Keratinocyte (primary cell): ENCODE measurements at regions not wholly inside any gene's neighbourhood (a gene's known extent, or its start where the extent isn't known, plus 50 kb on each side); places are given as distances from the start of the nearest gene placed in this dataset.

Experiments
- DNase-seq: peaks from one replicate; pipeline ENCODE4 v3.0.0-alpha.2; 2011; ENCODE audit warnings: low read depth, missing footprints, low spot score
- FAIRE-seq: peaks from 2 replicates; lab custom pipeline; 2011; peaks lifted over from hg19 to GRCh38; lab: Jason Lieb, UNC
- H2AFZ ChIP-seq: 2 replicates; pipeline ENCODE4 v1.6.0; 2012; ENCODE audit warnings: low read length, control low read depth, inconsistent platforms; ENCODE audit not compliant: control insufficient read depth
- H3K27ac ChIP-seq: 2 replicates; pipeline ENCODE4 v1.5.1; 2011; ENCODE audit warnings: low read length; ENCODE audit not compliant: control insufficient read depth, insufficient read depth
- H3K27me3 ChIP-seq: 3 replicates; pipeline ENCODE4 v1.6.0; 2011; ENCODE audit warnings: low read length; ENCODE audit not compliant: control insufficient read depth, insufficient read depth; ENCODE audit errors: extremely low read depth
- H3K36me3 ChIP-seq, 2 experiments: 2 replicates in 1 of 2; 3 replicates in 1 of 2; pipeline ENCODE4 v1.5.1; 2011; ENCODE audit warnings: low read length in 2 of 2, mild to moderate bottlenecking in 1 of 2; ENCODE audit not compliant: control insufficient read depth in 2 of 2, insufficient read depth in 2 of 2; ENCODE audit errors: extremely low read depth in 1 of 2
- H3K4me1 ChIP-seq: 3 replicates; pipeline ENCODE4 v1.5.1; 2011; ENCODE audit warnings: low read length; ENCODE audit not compliant: control insufficient read depth, insufficient read depth; ENCODE audit errors: extremely low read depth
- H3K4me2 ChIP-seq: 3 replicates; pipeline ENCODE4 v1.6.0; 2011; ENCODE audit warnings: low read depth, low read length; ENCODE audit not compliant: control insufficient read depth, insufficient read depth; ENCODE audit errors: extremely low read depth
- H3K4me3 ChIP-seq, 3 experiments: fragments of 200-600 bp in 1 of 3; sonication (generic) in 1 of 3; 2 replicates in 2 of 3; 3 replicates in 1 of 3; pipeline ENCODE4 v1.5.1; 2011 to 2016; ENCODE audit warnings: low read length in 3 of 3, mild to moderate bottlenecking in 3 of 3, control low read depth in 2 of 3, inconsistent platforms in 1 of 3, low read depth in 1 of 3, mixed read lengths in 1 of 3, mixed run types in 1 of 3, moderate library complexity in 1 of 3; ENCODE audit not compliant: control insufficient read depth in 2 of 3, insufficient read depth in 2 of 3; ENCODE audit errors: extremely low read depth in 1 of 3
- H3K79me2 ChIP-seq: 2 replicates; pipeline ENCODE4 v1.6.0; 2012; ENCODE audit warnings: low read length; ENCODE audit not compliant: control insufficient read depth, insufficient read depth
- H3K9ac ChIP-seq: 3 replicates; pipeline ENCODE4 v1.6.0; 2011; ENCODE audit warnings: low read length; ENCODE audit not compliant: control insufficient read depth, insufficient read depth; ENCODE audit errors: extremely low read depth
- H3K9me1 ChIP-seq: 3 replicates; pipeline ENCODE4 v1.6.0; 2011; ENCODE audit warnings: low read length; ENCODE audit not compliant: control insufficient read depth, insufficient read depth; ENCODE audit errors: extremely low read depth
- H3K9me3 ChIP-seq: 2 replicates; pipeline ENCODE4 v1.5.1; 2012; ENCODE audit warnings: low read depth, low read length; ENCODE audit not compliant: control insufficient read depth
- H4K20me1 ChIP-seq: 3 replicates; pipeline ENCODE4 v1.6.0; 2011; ENCODE audit warnings: low read length; ENCODE audit not compliant: control insufficient read depth, insufficient read depth; ENCODE audit errors: extremely low read depth
- CTCF ChIP-seq, 3 experiments: IDR thresholded peaks in 1 of 3; conservative IDR thresholded peaks in 1 of 3; optimal IDR thresholded peaks in 1 of 3; 2 replicates in 2 of 3; 3 replicates in 1 of 3; pipeline versions ENCODE3 to v1.5.1; 2011; ENCODE audit warnings: low read length in 3 of 3, mild to moderate bottlenecking in 3 of 3, moderate library complexity in 2 of 3, control low read depth in 1 of 3, inconsistent platforms in 1 of 3; ENCODE audit not compliant: insufficient read depth in 2 of 3; ENCODE audit errors: extremely low read depth in 1 of 3
- EZH2 ChIP-seq: IDR thresholded peaks from one replicate; pipeline ENCODE4 v1.6.1; 2012; ENCODE audit warnings: inconsistent platforms, mild to moderate bottlenecking, low read length, moderate library complexity
- dilution Hi-C: fragments of 300-500 bp; cut with MboI; formaldehyde crosslinking; loops from one replicate; pipeline ENCODE4 v1.7.0; 2020; ENCODE audit warnings: low sequenced_read_pairs; ENCODE audit not compliant: extremely low pct_ligation_motif_present

GRCh38 chr18:961644-962355, 57.1 kb downstream of the ADCYAP1 start:
- no peak for DNase-seq
- Histone ChIP-seq H3K27me3 (no peaks in the 10 kb centered on the region), H3K79me2 (no peaks in the 10 kb centered on the region), H2AFZ (peak overlapping the region; percentile 50), H3K36me3 (no peaks in the 10 kb centered on the region), H4K20me1 (no peaks in the 10 kb centered on the region), H3K9me3 (no peaks in the 10 kb centered on the region), H3K27ac (no peak overlapping the region), H3K9me1 (no peaks in the 10 kb centered on the region), H3K4me3 (no peak overlapping the region), H3K4me2 (peak overlapping the region; percentile 60), H3K9ac (no peak overlapping the region), H3K4me1 (no peaks in the 10 kb centered on the region)
- TF ChIP-seq EZH2 (no peak), CTCF (optimal IDR thresholded peaks at IDR 0.05 in 1 of 3, IDR thresholded peaks at IDR 0.05 in 1 of 3, conservative IDR thresholded peaks at IDR 0.05 in 1 of 3; ENCODE audit: extremely low read depth in 1 of 3, insufficient read depth in 2 of 3, low read length in 3 of 3) (peak; percentile 54 to 80 (median 80))
- FAIRE-seq: peak; percentile 46
- dilution Hi-C loops: no loop called here

DNA sequence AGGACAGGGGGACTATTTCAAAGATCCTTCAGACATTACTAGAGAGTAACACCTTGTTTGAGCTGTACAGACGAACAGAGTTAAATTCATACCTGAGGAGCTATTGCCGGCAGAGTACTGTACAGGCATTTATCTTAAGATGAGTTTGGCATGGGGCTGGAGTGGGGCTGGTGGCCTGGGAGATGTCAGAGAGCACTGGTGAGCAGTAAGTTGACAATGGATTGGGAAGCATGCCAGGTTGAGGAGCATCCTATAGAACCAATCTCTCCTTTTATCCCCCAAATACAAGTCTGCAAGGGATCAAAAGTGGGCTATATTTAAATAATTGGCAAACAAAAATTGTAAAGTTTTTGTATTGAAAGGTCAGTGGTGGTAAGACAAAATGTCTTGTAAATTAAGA, 58.6 kb downstream of the ADCYAP1 start:
- Histone ChIP-seq H4K20me1 (no peaks in the 10 kb centered on the region), H3K4me3 (no peak overlapping the region), H3K4me1 (no peaks in the 10 kb centered on the region), H3K9ac (no peak overlapping the region), H3K9me3 (no peaks in the 10 kb centered on the region), H3K36me3 (no peaks in the 10 kb centered on the region), H3K79me2 (no peaks in the 10 kb centered on the region), H3K9me1 (no peaks in the 10 kb centered on the region), H3K4me2 (no peak overlapping the region), H2AFZ (no peak overlapping the region), H3K27me3 (no peaks in the 10 kb centered on the region), H3K27ac (no peak overlapping the region)
- dilution Hi-C loops: no loop called here
- TF ChIP-seq EZH2 (no peak), CTCF (optimal IDR thresholded peaks at IDR 0.05 in 1 of 3, IDR thresholded peaks at IDR 0.05 in 1 of 3, conservative IDR thresholded peaks at IDR 0.05 in 1 of 3; ENCODE audit: extremely low read depth in 1 of 3, insufficient read depth in 2 of 3, low read length in 3 of 3) (no peak)
- DNase-seq (no peak), FAIRE-seq (no peak)
